B cell (primary cell): ENCODE measurements at regions not wholly inside any gene's neighbourhood (a gene's known extent, or its start where the extent isn't known, plus 50 kb on each side); places are given as distances from the start of the nearest gene placed in this dataset.

Experiments used
- ATAC-seq: fragments of 200-7000 bp; cut with Tn5 transposase; one replicate; pipeline ENCODE4 v1.10.0; 2021; ENCODE audit warnings: low read depth, mild to moderate bottlenecking, moderate number of reproducible peaks, moderate library complexity
- CTCF ChIA-PET: fragments of 350-600 bp; sonication (Branson Sonifier 250); formaldehyde crosslinking; loops from one replicate; lab custom pipeline; 2021; ENCODE audit warnings: antibody characterized with exemption, inconsistent platforms; lab: Charles Lee
- POLR2A ChIA-PET: fragments of 350-600 bp; sonication (Branson Sonifier 250); formaldehyde crosslinking; loops from one replicate; lab custom pipeline; 2021; ENCODE audit warnings: antibody characterized with exemption; lab: Charles Lee
- DNase-seq: peaks from one replicate; pipeline ENCODE4 v3.0.0; 2013
- H2AFZ ChIP-seq: 2 replicates; pipeline ENCODE4 v1.6.1; 2012; ENCODE audit warnings: mild to moderate bottlenecking, low read depth, low read length; ENCODE audit not compliant: insufficient read depth, poor library complexity, severe bottlenecking
- H3K27ac ChIP-seq, 2 donors: 1 replicate in 1 of 2; 2 replicates in 1 of 2; pipeline ENCODE4 v1.5.1; 2012 to 2013; ENCODE audit warnings: low read length in 2 of 2, mild to moderate bottlenecking in 2 of 2, moderate library complexity in 1 of 2
- H3K27me3 ChIP-seq, 4 experiments: fragments of 200-600 bp in 1 of 4; sonication (generic) in 1 of 4; replicated peaks in 1 of 4; 1 replicate in 2 of 4; 2 replicates in 2 of 4; pipeline versions ENCODE4 v1.6.1 to v1.7.0; 2013 to 2016; ENCODE audit warnings: low read length in 3 of 4, mild to moderate bottlenecking in 2 of 4, mixed read lengths in 1 of 4, moderate library complexity in 1 of 4; ENCODE audit not compliant: insufficient read depth in 4 of 4, control insufficient read depth in 3 of 4; ENCODE audit errors: control extremely low read depth in 1 of 4
- H3K36me3 ChIP-seq, 2 experiments: replicated peaks in 1 of 2; 1 replicate in 1 of 2; 2 replicates in 1 of 2; pipeline versions ENCODE4 v1.6.1 to v1.7.1; 2013; ENCODE audit warnings: low read length in 1 of 2; ENCODE audit not compliant: insufficient read depth in 2 of 2, control insufficient read depth in 1 of 2; ENCODE audit errors: control extremely low read depth in 1 of 2, extremely low read depth in 1 of 2
- H3K4me1 ChIP-seq, 2 donors: fragments of 200-600 bp in 1 of 2; sonication (generic) in 1 of 2; 1 replicate in 1 of 2; 2 replicates in 1 of 2; pipeline versions ENCODE4 v1.5.1 to v1.6.1; 2013 to 2017; ENCODE audit warnings: low read length in 2 of 2; ENCODE audit not compliant: control insufficient read depth in 2 of 2, insufficient read depth in 2 of 2
- H3K4me2 ChIP-seq: replicated peaks from 2 replicates; pipeline ENCODE3; 2012; ENCODE audit warnings: mild to moderate bottlenecking, low read depth, low read length; ENCODE audit not compliant: poor library complexity, severe bottlenecking
- H3K4me3 ChIP-seq, 5 experiments: fragments of 200-600 bp in 1 of 5; sonication (generic) in 1 of 5; 1 replicate in 3 of 5; 2 replicates in 2 of 5; pipeline versions ENCODE4 v1.5.1 to v1.7.0; 2011 to 2016; ENCODE audit warnings: low read length in 4 of 5, mild to moderate bottlenecking in 4 of 5, low read depth in 2 of 5, control low read depth in 1 of 5, moderate library complexity in 1 of 5; ENCODE audit not compliant: insufficient read depth in 1 of 5; ENCODE audit errors: control extremely low read depth in 1 of 5, extremely low read depth in 1 of 5
- H3K79me2 ChIP-seq: fragments of 200-600 bp; sonication (generic); one replicate; pipeline ENCODE4 v1.6.0; 2016; ENCODE audit warnings: low read length; ENCODE audit not compliant: control insufficient read depth, insufficient read depth
- H3K9ac ChIP-seq: fragments of 200-600 bp; sonication (generic); 2 replicates; pipeline ENCODE4 v1.6.1; 2017; ENCODE audit warnings: mild to moderate bottlenecking, low read length, moderate library complexity
- H3K9me3 ChIP-seq, 3 donors: one replicate each; pipeline versions ENCODE4 v1.6.1 to v1.7.1; 2013; ENCODE audit warnings: low read length in 2 of 3; ENCODE audit not compliant: control insufficient read depth in 2 of 3, insufficient read depth in 1 of 3; ENCODE audit errors: control extremely low read depth in 1 of 3
- H4K20me1 ChIP-seq: 2 replicates; pipeline ENCODE4 v1.6.0; 2012; ENCODE audit warnings: mild to moderate bottlenecking, low read length; ENCODE audit not compliant: insufficient read depth, control insufficient read depth, poor library complexity, severe bottlenecking
- H3K27ac Mint-ChIP-seq: one replicate; pipeline ENCODE4 v1.8.0; 2021; ENCODE audit warnings: mixed read lengths
- H3K27me3 Mint-ChIP-seq: one replicate; pipeline ENCODE4 v1.8.0; 2021; ENCODE audit warnings: mixed read lengths
- H3K4me1 Mint-ChIP-seq: one replicate; pipeline ENCODE4 v1.8.0; 2021; ENCODE audit warnings: mixed read lengths
- H3K4me3 Mint-ChIP-seq: one replicate; pipeline ENCODE4 v1.8.0; 2021; ENCODE audit warnings: mixed read lengths
- H3K9me3 Mint-ChIP-seq: one replicate; pipeline ENCODE4 v1.8.0; 2022; ENCODE audit warnings: mixed read lengths; ENCODE audit not compliant: insufficient read depth
- EZH2 ChIP-seq: IDR thresholded peaks from 2 replicates; pipeline ENCODE4 v1.6.1; 2012; ENCODE audit warnings: borderline replicate concordance, low read depth, mild to moderate bottlenecking, moderate library complexity, low read length; ENCODE audit not compliant: insufficient read depth, poor library complexity, severe bottlenecking
- WGBS: methylation state at CpG from one replicate; pipeline ENCODE4 v1.1.5; 2013; ENCODE audit warnings: missing lambda C conversion rate; ENCODE audit not compliant: insufficient coverage; 5-methylcytosine and 5-hydroxymethylcytosine counted together
- intact Hi-C: fragments of 100-400 bp; cut with micrococcal nuclease; formaldehyde crosslinking; loops from one replicate; pipeline ENCODE4 v1.10.0; 2022
- TF ChIP-seq, protein P1 (sequence below): fragments of 200-600 bp; IDR thresholded peaks from one replicate; pipeline ENCODE4 v1.8.0; 2022; ENCODE audit warnings: antibody characterized with exemption, mild to moderate bottlenecking

- ChIA-PET POLR2A (no interaction called here), CTCF (no interaction called here)
- H3K36me3 ChIP-seq = no peaks in the 10 kb centered on the region
- Mint-ChIP-seq H3K27ac (no peak overlapping the region), H3K4me3 (no peak overlapping the region), H3K27me3 (no peaks in the 10 kb centered on the region), H3K9me3 (no peaks in the 10 kb centered on the region), H3K4me1 (no peaks in the 10 kb centered on the region)
- no peaks in the 10 kb centered on the region for H4K20me1 ChIP-seq
- no peaks in the 10 kb centered on the region for H3K79me2 ChIP-seq
- no peak for TF ChIP-seq EZH2
- TF ChIP-seq, protein P1, sequence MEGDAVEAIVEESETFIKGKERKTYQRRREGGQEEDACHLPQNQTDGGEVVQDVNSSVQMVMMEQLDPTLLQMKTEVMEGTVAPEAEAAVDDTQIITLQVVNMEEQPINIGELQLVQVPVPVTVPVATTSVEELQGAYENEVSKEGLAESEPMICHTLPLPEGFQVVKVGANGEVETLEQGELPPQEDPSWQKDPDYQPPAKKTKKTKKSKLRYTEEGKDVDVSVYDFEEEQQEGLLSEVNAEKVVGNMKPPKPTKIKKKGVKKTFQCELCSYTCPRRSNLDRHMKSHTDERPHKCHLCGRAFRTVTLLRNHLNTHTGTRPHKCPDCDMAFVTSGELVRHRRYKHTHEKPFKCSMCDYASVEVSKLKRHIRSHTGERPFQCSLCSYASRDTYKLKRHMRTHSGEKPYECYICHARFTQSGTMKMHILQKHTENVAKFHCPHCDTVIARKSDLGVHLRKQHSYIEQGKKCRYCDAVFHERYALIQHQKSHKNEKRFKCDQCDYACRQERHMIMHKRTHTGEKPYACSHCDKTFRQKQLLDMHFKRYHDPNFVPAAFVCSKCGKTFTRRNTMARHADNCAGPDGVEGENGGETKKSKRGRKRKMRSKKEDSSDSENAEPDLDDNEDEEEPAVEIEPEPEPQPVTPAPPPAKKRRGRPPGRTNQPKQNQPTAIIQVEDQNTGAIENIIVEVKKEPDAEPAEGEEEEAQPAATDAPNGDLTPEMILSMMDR = no peak
- no peak for DNase-seq
- H3K27ac ChIP-seq = no peak overlapping the region
- H3K9me3 ChIP-seq = no peaks in the 10 kb centered on the region
- H3K4me3 ChIP-seq = no peak overlapping the region
- H3K27me3 ChIP-seq = no peaks in the 10 kb centered on the region
- no CpG with 5 or more reads among the region's 1 CpG for WGBS
- H3K4me1 ChIP-seq = no peaks in the 10 kb centered on the region
- no peak overlapping the region for H2AFZ ChIP-seq
- H3K9ac ChIP-seq = no peak overlapping the region
- intact Hi-C loops = loop anchor here (10.0 kb wide), 1 partner anchor 181 kb away; no protein-coding TSS in a partner anchor
- ATAC-seq = no peak
- no peak overlapping the region for H3K4me2 ChIP-seq
Observed at GRCh38 chr3:152695840-152696239, 139.1 kb upstream of the P2RY1 start.

DNA sequence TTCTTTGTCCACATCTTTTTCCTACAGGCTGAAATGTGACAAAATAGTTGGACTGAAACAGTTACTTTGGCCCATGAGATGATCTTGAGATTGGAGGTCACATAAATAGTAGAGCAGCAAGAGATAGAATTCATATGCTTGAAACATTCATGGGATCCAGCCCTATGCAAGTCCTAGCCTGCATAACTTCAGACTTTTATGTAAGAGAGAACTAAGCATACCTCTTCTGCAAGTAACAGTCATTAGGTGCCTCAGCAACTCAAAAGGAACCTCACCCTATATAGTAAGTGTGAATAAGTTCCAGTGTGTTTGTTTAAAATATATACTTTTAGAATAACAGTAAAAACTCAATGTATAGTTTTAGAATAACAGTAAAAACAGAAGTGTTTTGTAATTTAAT lies 138.0 kb upstream of the P2RY1 start:
- TF ChIP-seq EZH2 = no peak
- TF ChIP-seq, protein P1 = no peak
- H3K27ac Mint-ChIP-seq = no peak overlapping the region
- DNase-seq = no peak
- Histone ChIP-seq H2AFZ (no peak overlapping the region), H3K27ac (no peak overlapping the region), H3K9ac (no peak overlapping the region), H3K4me2 (no peak overlapping the region), H4K20me1 (no peaks in the 10 kb centered on the region), H3K27me3 (no peaks in the 10 kb centered on the region), H3K36me3 (no peaks in the 10 kb centered on the region), H3K4me1 (no peaks in the 10 kb centered on the region), H3K9me3 (no peaks in the 10 kb centered on the region), H3K4me3 (no peak overlapping the region), H3K79me2 (no peaks in the 10 kb centered on the region)
- intact Hi-C loops = loop anchor here (10.0 kb wide), 1 partner anchor 182 kb away; no protein-coding TSS in a partner anchor
- POLR2A ChIA-PET = no interaction called here
- no peaks in the 10 kb centered on the region for H3K27me3 Mint-ChIP-seq
- no peak overlapping the region for H3K4me3 Mint-ChIP-seq
- H3K9me3 Mint-ChIP-seq = no peaks in the 10 kb centered on the region
- CTCF ChIA-PET = no interaction called here
- no peak for ATAC-seq
- no peaks in the 10 kb centered on the region for H3K4me1 Mint-ChIP-seq
